ENCODE measurements at regions not wholly inside any gene's neighbourhood (a gene's known extent, or its start where the extent isn't known, plus 50 kb on each side); places are given as distances from the start of the nearest gene placed in this dataset.
A peak's percentile ranks its signal among the peaks of the same experiment; 100 is the strongest.

GRCh38 chr2:128619471-128620325 lies 301.0 kb upstream of the HS6ST1 start:
- no peak for DNase-seq

- DNase-seq = no peak
Observed at GRCh38 chr2:128621074-128621473, 302.4 kb upstream of the HS6ST1 start.

- DNase-seq = no peak
Observed at GRCh38 chr2:128622371-128622770, 303.7 kb upstream of the HS6ST1 start.

DNA sequence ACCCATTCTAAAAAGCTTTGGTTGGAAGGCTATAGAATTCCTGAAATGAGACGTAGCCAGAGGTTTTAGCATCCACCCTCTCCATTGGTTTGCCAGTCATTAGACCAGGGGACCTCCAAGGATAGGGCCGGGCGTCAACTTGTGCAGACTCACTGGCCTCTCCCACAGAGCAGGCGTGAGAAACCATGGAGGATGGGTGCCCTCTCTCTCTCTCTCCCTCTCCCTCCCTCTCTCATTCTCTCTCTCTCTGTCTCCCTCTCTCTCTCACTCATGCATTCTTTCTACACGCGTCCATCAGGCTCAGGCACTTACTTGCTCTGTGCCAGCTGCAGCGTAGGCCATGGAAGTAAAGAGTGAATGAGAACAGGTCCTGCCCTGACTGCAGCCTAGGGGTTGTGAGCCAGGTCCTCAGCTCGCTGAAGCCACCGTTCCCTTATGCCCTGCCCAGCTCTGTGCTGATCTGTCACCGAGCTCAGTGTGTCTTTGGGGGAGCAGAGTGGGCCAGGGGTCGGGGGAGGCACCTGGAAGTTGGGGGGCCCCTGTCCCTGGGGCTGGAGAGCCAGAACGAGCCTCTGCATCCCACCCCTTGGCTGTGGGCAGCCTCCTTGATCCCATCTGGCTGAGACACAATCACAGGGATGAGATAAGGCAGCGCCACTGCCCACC lies 304.4 kb upstream of the HS6ST1 start:
- DNase-seq = no peak

DNA sequence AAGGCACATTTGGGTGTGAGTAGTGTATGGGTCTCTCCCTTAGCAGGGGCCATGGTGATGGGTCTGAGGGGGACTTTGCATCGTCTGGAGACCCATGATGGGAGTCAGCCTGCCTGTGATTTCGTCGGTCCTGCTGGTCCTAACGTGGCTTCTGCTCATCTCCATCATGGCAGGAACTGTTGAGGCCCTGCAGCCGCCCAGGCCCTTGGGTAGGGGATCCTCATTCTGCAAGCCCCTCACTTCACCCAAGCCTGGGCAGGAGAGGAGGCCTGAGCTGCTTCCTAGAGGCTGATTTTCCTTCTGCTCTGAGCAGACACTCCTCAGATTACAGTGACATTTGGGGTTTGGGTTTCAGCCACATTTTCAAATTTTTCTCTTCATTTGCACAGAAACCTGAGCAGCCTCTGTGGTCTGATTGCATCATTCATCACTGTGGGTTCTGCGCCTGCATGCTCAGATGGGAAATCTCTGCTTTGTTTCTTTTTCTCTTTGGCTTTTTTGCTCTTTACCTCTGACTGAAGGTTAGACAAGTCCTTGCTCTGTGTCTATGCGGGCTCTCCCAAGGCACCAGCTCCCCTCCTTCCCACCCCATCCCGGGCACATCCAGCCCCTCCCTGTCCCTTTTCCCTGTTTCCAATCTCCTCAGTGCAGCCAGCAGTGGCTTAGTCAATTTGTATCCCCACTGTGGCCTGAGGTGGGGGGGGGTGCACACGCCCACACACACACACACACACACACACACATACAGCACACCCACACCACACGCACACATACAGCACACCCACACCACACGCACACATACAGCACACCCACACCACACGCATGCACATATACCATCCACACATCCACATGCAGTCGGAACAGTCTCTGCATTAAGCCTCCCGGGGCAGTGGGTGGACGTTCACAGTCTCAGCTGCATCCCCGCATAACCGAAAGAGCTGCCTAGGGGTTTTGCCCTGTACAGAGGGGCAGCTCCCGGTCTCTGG lies 305.4 kb upstream of the HS6ST1 start:
- no peak for DNase-seq

DNA sequence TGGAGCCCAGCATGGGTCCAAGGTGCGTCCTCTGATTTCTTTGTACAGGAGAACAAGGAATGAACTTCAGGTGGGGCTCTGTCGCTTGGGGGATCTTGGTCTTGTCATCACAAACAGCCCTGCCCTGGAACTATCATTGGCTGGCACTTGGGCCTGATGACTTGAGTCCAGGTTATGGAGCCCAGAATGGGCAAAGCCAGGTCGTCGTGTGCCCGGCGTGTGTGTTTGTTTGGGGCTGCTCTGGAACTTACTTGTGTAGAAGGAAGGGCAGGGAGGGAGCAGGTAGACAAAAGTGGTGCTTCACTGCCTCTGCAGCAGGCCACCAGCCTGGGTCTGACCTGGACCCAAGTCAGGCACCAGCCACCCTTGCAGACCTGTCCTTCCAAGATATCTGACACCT lies 306.3 kb upstream of the HS6ST1 start:
- no peak for DNase-seq

DNA sequence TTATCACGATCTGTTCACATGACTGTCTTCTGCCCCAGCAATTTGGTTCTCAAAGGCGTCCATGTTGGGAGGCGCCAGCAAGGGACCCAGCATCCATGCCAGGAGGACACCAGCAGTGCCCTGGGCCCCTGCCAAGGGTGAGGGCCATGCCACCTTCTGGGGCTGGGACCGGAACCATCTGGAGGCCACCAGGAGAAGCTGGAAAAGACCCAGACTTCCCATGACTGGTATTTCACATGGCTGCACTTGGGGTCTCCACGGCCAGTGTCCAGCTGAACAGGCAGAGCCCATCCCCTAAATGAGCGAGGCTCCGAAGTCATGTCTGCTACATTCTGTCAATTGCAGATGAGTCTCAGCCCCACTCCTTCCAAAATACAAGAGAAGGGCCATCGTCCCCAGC lies 306.8 kb upstream of the HS6ST1 start:
- DNase-seq = no peak

DNA sequence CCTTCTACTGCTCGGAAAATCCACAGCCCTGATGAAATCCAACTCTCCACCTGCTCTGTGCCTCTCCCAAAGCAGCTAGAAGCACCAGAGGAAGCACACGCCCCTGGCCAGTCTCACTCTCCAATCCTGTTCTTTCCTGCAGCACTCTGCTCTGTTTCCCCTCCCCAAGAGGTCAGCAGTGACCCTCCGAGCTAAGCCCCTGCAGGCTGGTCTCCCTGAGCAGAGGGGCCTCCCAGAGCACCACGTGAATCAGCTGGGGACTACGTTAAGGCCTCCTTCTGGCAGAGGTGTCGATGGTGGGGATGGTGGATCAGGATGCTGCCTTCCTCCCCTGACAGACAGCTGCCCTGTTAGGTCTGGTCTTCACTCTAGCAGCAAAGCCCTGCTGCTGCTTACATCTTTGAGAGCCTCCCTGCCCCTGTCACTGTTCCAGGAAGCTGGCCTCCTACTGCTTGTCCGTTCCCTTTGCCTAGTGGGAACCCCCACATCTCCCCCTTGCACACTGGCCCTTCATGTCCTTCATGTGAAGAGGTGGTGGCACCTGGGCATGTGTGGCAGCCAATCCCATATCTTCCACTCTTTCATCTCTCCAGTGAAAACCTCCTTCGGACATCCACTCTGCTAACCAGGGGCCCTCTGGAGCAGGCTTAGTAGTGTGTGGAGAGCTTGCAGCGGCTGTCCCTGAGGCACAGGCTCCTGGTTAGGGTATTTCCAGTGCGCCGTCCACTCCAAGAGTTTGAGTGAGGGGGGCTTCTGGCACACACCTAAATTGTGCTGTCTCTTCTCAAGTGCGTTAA lies 307.5 kb upstream of the HS6ST1 start:
- peak; percentile 58 for DNase-seq

DNA sequence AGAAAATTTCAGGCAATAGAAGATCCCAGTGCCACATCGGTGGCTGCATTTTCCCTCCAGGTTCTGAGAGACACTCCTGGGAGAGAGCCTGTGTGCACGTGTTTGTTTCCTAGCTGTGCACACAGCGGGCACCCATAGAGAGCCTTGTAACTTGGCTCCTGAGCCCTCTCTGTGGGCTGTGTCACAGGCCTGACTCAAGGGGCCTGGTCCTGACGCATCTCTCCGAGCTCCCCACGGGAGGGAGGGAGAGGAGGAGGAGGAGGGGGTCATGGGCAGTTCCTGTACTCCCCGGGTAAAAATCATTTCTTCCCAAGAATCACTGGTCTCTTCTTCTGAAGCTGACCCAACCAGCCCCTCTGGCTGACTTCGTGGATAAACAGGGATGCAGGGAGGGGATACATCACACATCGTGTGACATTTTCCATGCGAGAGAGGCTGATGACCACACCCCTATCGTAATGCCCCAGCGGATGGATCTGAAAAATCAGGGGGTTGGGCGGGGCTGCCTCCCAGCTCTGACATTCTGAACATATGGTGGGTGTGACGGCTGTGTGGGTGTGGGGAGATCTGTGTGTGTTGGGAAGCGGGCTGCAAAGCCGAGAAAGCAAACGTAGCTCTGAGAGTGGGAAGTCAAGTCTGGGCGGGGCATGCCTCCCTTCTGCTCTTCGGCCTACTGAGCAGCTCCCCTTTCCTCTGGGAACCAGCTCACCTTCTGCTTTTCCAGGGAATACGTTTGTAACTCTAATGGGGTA lies 308.3 kb upstream of the HS6ST1 start:
- no peak for DNase-seq

GRCh38 chr2:128628206-128628605 lies 309.5 kb upstream of the HS6ST1 start:
- DNase-seq = no peak

DNA sequence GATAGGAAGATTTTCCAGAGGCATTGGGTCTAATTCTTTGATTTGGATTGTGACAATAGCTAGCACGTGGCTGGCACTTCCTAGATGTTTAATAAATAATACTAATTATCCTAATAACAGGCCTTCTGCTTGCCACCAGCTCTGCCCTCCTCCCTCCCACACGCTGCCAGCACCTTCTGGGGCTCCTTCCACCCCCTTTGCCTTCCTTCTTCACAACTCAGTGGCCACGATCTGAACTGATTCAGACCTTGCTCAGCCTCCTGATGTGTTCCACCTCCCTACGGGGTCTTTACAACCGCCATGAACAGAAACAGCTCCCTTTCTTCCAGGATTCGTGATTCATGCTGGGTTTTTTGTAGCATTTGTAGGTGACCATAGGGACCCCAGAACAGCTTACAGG lies 310.3 kb upstream of the HS6ST1 start:
- no peak for DNase-seq

DNA sequence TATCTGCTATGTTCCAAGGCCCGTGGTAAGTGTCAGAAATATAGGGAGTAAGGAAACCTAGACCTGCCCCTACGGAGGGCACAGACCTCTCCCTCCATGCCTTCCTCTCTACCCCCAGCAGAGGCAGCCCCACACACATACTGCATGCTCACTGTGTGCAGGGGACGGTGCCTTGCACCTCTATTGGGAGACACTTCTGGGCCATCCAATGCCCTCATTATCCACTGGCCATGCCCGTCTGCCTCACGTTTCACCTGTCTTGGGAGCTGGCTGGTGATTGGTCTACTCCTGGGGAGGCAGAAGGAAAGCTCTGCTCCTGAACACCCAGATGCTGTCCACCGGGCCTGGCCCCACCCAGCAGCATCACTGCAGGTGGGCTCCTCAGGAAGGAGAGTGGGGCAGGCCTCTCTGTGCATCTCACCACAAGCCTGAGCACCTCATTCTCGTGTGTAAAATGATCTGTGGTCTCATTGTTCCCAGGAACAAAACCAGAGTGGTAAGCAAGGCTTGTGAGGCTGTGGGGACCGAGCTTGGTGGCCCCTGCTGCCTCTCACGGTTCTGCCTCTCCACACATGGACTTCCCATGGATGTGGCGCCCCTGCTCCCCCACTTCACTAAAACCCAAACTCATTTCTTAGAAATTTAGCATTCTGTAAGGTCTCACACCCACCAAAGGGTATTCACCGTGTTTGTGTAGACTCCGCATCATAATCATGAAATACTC lies 312.5 kb upstream of the HS6ST1 start:
- no peak for DNase-seq

- DNase-seq = peak; percentile 27
Observed at GRCh38 chr2:128631698-128632500, 313.2 kb upstream of the HS6ST1 start.

- DNase-seq = no peak
Observed at GRCh38 chr2:128632501-128632800, 313.8 kb upstream of the HS6ST1 start.

DNA sequence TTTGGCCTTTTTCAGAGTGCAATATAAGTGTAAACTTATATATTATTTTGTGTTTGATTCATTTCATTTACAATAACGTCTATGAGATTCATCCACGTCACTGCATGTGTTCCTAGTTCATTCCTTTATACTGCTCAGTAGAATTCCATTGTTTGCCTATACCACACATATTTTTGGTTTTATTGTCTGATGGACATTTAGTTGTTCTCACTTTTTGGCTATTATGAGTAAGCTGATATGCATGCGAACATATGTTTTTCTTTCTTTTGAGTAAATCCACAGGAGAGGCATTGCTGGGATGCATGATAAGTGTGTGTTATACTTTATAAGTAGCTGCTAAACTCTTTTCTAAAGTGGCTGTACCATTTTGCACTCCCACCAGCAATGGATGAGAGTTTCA lies 314.8 kb upstream of the HS6ST1 start:
- no peak for DNase-seq

DNA sequence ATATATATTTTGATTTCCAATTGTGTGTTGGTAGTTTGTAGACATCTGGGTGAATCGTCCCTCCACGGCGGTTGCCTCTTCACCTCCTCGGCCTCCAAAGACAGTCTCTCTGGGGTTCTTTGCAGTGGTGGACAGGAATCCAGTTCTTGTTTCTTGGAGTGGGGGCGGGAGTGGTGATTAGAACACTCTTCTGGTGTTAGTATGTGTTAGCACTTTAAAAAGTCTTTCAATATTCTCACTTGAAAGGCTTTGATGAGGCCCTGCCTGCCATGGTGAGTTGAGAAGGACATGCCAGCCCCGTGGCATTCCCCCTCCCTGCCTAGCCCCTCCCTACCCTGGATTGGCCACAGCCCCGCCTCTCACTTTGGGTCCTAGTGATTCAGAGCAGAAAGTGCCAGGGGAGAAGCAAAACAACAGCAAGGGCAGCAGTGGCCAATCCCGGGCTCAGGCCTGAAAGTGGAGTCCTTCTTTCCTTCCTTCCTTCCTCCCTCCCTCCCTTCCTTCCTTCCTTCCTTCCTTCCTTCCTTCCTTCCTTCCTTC lies 316.8 kb upstream of the HS6ST1 start:
- DNase-seq = no peak

GRCh38 chr2:128636802-128637147 lies 318.1 kb upstream of the HS6ST1 start:
- no peak for DNase-seq

DNA sequence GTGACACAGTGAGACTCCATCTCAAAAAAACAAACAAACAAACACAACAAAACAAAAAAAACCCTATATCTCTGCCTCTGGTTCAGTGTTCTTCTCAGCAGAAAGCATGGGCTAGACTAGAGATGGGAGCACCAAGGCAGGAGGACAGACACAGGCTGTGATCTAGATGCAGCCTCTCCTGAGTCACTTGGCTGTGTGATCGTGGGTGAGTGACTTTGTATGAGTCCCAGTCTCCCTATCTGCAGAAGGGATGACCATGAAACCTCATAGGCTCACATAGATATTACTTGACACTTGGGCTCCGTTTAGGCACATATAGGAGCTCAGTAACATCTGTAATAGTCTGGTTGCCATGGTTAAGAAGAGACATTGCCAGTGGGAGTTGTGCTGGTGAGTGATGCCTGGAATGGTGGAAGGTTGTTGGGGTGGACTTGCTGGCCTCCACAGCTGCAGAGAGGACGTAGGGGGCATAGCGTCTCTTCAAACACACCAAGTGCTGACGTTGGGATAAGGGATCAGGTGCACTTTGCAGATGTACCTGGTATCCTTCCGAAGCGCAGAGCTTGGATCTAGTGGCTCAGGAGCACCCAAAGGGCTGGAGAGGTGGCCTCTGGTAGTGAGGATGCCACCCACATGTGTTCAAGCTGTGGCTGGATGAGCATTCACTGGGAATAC lies 318.9 kb upstream of the HS6ST1 start:
- DNase-seq = no peak

DNA sequence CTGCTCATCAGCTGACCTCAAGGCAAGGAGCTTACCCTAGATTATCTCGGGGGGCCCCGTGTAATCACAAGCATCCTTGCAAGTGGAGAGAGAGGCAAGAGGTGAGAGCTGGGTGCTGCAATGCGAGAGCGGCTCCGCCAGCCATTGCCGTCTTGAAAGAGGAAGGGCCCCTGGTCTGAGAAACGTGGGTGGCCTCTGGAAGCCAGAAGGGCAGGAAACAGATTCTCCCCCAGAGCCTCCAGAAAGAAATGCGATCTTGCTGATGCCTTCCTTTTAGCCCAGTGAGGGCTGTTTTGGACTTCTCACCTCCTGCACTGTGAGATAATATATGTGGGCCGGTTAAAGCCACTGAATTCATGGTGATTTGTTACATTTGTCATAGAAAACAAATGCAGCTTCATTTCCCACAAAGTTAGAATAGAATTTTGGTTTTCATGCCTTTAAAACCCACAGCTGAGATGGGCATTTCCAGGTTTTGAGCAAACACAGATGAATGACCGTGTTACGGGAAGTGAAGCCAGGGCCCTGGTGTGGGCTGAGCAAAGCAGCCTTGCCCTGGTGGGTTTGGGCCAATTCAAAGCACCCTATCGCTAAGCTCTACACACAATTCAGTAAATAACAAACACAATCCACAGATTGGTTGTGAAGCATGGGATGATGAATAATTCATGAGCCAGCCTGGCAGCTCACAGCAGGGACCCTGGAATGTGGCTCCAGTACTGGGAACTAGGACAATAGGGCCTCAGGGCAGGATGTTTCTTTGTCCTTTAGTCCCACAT lies 319.9 kb upstream of the HS6ST1 start:
- DNase-seq = peak; percentile 89
